Kasumi-1 (cell line): ENCODE measurements at regions not wholly inside any gene's neighbourhood (a gene's known extent, or its start where the extent isn't known, plus 50 kb on each side); places are given as distances from the start of the nearest gene placed in this dataset.

Source experiments
- DNase-seq, 2 experiments: peaks; one replicate each; lab custom pipeline; 2025; lab: John Stamatoyannopoulos, UW

- no peak for DNase-seq
Measured at GRCh38 chr13:83332751-83333150, 549.5 kb downstream of the SLITRK1 start.

GRCh38 chr13:83327091-83327490 lies 555.2 kb downstream of the SLITRK1 start:
- DNase-seq, result no peak

GRCh38 chr13:83325125-83325853 lies 557.0 kb downstream of the SLITRK1 start:
- no peak for DNase-seq

DNA sequence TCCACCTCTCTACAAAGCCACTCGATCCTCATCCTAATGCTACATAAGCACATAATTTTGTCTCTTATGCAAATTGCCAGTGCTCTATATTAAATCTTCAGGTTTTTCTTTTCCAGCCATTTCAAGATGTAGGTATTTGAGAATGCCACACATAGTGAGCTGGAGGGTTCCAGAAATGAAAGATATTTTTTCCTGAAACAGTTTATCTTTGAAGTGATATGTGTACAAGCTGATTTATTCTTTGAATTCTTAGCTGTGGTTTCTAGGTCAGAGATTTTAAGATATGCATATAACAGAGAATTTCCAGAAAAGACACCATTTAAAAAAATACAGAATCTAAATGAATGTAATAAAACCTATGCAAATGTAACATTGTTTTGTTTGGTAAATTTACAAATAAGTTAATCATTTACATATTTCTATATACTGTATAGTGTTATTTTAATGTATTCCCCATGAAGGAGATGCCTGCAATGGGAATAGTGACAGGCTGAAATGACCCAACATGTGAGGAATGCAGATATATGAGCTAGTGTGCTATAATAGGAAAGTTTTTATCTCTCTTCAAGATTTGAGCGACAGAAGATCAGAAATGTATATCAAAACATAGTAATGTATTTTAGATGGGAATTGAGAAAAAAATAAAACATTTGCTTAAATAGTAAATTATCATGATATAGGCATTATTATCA lies 570.2 kb downstream of the SLITRK1 start:
- DNase-seq, result no peak

GRCh38 chr13:83298617-83299016 lies 583.7 kb downstream of the SLITRK1 start:
- no peak for DNase-seq

GRCh38 chr13:83297586-83298290 lies 584.5 kb downstream of the SLITRK1 start:
- DNase-seq, result no peak

DNA sequence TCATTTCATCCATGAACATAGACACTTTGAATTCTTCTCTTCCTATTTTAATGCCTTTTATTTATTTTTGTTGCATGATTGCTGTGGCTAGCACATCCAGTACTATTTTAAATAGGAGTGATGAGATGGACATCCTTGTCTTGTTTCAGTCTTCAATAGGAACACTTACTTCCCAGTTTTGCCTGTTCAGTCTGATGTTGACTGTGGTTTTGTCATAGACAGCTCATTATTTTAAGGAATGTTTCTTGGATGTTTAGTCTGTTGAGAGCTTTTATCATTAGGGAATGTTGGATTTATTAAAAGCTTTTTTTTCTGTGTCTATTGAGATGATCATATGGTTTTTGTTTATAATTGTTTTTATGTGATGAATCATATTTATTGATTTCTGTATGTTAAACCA lies 586.6 kb downstream of the SLITRK1 start:
- no peak for DNase-seq

- no peak for DNase-seq
Measured at GRCh38 chr13:83286737-83287136, 595.5 kb downstream of the SLITRK1 start.

DNA sequence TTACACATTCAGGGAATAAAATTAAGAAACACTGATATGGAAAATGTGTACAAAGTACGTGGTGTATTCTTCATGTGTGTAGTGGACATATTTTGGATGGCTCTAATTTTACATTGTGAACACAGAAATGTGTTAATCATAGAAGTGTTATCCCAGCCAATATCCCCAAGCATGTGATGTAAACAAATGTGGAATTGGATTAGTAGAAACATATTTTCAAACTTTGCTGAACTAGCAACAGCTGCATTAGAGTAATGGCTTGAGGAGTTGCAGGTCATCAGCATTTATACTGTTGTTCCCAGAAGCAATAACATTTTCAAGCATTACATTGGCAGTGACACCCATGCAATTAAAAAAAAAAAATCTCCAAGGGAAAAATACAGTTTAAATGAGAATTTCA lies 600.6 kb downstream of the SLITRK1 start:
- DNase-seq, result no peak

DNA sequence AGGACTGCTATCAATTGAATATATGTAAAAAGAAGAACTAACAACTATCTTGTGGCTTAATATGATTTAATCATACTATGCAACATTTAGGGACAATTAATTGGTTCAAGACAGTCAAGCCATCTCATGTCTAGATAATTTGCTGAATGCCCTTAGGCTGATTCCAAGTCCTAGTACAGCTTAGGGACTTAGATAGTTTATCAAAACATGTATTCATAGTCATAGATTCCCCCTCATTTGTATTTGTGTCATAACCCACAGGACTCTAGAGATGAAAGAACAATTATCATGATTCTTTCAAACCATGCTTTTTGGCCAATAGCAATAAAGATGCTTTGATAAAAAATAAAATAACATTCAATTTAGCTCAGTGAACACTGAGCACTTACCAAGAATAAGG lies 607.6 kb downstream of the SLITRK1 start:
- no peak for DNase-seq

GRCh38 chr13:83272652-83273240 lies 609.5 kb downstream of the SLITRK1 start:
- no peak for DNase-seq

GRCh38 chr13:83272076-83272475 lies 610.2 kb downstream of the SLITRK1 start:
- DNase-seq, result no peak

DNA sequence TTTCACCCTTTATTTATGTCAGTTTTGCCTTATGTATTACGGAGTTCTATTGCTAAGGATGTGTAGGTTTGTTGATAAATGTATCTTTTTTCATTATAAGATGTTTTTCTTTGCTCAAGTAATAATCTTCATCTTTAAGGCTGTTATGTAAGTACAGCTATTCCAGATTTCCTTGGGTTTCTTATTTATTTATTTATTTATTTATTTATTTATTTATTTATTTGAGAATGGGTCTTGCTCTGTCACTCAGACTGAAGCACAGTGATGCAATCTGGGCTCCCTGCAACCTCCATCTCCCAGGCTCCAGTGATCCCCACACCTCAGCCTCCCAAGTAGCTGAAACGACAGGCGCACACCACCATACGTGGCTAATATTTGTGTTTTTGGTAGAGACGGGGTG lies 617.0 kb downstream of the SLITRK1 start:
- DNase-seq, result no peak

GRCh38 chr13:83248751-83249150 lies 633.5 kb downstream of the SLITRK1 start:
- DNase-seq, result no peak

DNA sequence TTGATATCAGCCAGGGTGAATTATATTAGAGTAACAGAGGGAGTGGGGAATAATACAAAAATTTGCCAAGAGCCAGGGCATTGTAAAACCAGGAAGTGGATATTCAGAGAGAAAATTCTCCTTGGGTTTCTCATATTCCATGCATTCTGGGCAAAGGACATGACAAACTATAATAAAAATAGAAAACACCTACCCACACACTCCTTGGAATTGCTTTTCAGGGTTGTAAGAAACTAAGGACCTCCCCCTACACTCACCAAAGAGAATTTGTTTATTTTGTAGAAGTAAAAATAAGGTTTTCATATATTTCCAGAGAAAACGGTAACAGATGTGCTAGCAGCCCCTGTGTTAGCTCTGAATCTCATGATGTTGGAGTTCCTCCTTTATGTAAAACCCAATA lies 649.6 kb downstream of the SLITRK1 start:
- DNase-seq, result no peak

- no peak for DNase-seq
Measured at GRCh38 chr13:83229574-83230305, 652.5 kb downstream of the SLITRK1 start.

GRCh38 chr13:83223546-83223945 lies 658.7 kb downstream of the SLITRK1 start:
- DNase-seq, result no peak

GRCh38 chr13:83221813-83222241 lies 660.4 kb downstream of the SLITRK1 start:
- no peak for DNase-seq

GRCh38 chr13:83221256-83221655 lies 661.0 kb downstream of the SLITRK1 start:
- DNase-seq, result no peak

DNA sequence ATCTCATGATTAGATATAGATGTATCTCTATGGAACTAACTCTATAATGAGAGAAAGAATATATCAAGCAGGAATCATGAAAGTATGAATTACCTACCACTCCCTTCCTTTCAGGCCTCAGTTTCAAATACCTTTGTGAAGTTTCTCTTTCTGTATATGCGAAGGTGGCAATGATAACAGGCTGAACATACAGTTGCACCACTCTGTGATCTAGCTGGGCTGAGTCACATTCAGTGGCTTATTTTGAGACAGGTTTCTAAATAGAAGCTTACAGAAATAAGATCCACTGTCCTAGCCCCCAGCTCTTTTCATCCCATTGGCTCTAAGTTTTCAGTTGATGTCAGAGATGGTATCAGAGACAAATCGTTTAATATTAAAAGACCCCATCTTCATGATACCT lies 662.0 kb downstream of the SLITRK1 start:
- no peak for DNase-seq

- DNase-seq, result no peak
Measured at GRCh38 chr13:83219832-83220231, 662.4 kb downstream of the SLITRK1 start.
